Gastrocnemius medialis (tissue), 4 donors: ENCODE measurements at regions not wholly inside any gene's neighbourhood (a gene's known extent, or its start where the extent isn't known, plus 50 kb on each side); places are given as distances from the start of the nearest gene placed in this dataset.

ENCODE experiments used
- POLR2A ChIP-seq, 2 donors: fragments of 450-650 bp; IDR thresholded peaks; one replicate each; pipeline ENCODE4 v1.6.1; 2017; ENCODE audit warnings: antibody characterized with exemption in 2 of 2, mild to moderate bottlenecking in 2 of 2, moderate library complexity in 2 of 2
- TF ChIP-seq, protein P1 (sequence below), 5 experiments: fragments of 450-650 bp in 3 of 5; fragments of 200-600 bp in 2 of 5; sonication (generic) in 2 of 5; IDR thresholded peaks in 4 of 5; conservative IDR thresholded peaks in 1 of 5; 1 replicate in 4 of 5; 2 replicates in 1 of 5; pipeline ENCODE4 v1.5.1; 2016 to 2019; ENCODE audit warnings: antibody characterized with exemption in 5 of 5, mild to moderate bottlenecking in 3 of 5, moderate library complexity in 3 of 5

DNA sequence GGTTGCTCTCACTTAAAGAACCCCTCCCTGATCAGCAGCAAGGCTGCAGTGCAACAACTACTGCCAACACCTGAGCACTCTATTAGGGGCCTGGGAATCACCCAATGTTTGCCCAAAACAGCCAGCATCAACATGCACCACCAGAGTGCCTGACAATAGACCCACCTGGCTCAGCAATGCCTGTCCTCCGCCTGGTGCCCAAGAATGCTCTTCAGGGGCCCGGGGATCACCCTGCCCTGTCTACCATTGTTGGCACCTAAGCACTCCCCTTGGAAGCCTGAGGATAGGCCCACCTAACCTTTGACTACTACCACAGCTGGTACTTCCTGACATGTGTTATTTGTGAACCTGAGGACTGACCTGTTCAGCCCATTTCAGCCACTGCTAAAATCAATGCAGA lies 1363.1 kb upstream of the PRR20A start:
- TF ChIP-seq, protein P1, sequence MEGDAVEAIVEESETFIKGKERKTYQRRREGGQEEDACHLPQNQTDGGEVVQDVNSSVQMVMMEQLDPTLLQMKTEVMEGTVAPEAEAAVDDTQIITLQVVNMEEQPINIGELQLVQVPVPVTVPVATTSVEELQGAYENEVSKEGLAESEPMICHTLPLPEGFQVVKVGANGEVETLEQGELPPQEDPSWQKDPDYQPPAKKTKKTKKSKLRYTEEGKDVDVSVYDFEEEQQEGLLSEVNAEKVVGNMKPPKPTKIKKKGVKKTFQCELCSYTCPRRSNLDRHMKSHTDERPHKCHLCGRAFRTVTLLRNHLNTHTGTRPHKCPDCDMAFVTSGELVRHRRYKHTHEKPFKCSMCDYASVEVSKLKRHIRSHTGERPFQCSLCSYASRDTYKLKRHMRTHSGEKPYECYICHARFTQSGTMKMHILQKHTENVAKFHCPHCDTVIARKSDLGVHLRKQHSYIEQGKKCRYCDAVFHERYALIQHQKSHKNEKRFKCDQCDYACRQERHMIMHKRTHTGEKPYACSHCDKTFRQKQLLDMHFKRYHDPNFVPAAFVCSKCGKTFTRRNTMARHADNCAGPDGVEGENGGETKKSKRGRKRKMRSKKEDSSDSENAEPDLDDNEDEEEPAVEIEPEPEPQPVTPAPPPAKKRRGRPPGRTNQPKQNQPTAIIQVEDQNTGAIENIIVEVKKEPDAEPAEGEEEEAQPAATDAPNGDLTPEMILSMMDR (IDR thresholded peaks at IDR 0.05 in 4 of 5, conservative IDR thresholded peaks at IDR 0.05 in 1 of 5), result no peak
- no peak for TF ChIP-seq POLR2A (IDR thresholded peaks at IDR 0.05)
